GM21528 (cell line): ENCODE measurements at regions not wholly inside any gene's neighbourhood (a gene's known extent, or its start where the extent isn't known, plus 50 kb on each side); places are given as distances from the start of the nearest gene placed in this dataset.

Experiments used
- ATAC-seq: cut with Tn5 transposase; IDR thresholded peaks from one replicate; pipeline ENCODE4 v1.9.1; 2021; ENCODE audit warnings: mild to moderate bottlenecking, moderate library complexity; ENCODE audit not compliant: unreplicated experiment, low FRiP score

- no peak for ATAC-seq
Measured at GRCh38 chr5:164433106-164433870, 927.9 kb downstream of the MAT2B start.

GRCh38 chr5:164435576-164435975 is 930.2 kb downstream of the MAT2B start:
- ATAC-seq: no peak

- no peak for ATAC-seq
Measured at GRCh38 chr5:164439799-164440198, 934.4 kb downstream of the MAT2B start.

- ATAC-seq: no peak
Measured at GRCh38 chr5:164449460-164449859, 944.0 kb downstream of the MAT2B start.

GRCh38 chr5:164466033-164466432 is 960.6 kb downstream of the MAT2B start:
- ATAC-seq: no peak

- ATAC-seq: no peak
Measured at GRCh38 chr5:164470312-164470711, 964.9 kb downstream of the MAT2B start.

- ATAC-seq: no peak
Measured at GRCh38 chr5:164472165-164472564, 966.7 kb downstream of the MAT2B start.

GRCh38 chr5:164475339-164475977 is 970.0 kb downstream of the MAT2B start:
- ATAC-seq: no peak

GRCh38 chr5:164481270-164481669 is 975.9 kb downstream of the MAT2B start:
- no peak for ATAC-seq

GRCh38 chr5:164482351-164482750 is 976.9 kb downstream of the MAT2B start:
- ATAC-seq: no peak

GRCh38 chr5:164484948-164485347 is 979.5 kb downstream of the MAT2B start:
- ATAC-seq: no peak

GRCh38 chr5:164487939-164488338 is 982.5 kb downstream of the MAT2B start:
- no peak for ATAC-seq

- ATAC-seq: no peak
Measured at GRCh38 chr5:164497311-164498064, 992.1 kb downstream of the MAT2B start.

- no peak for ATAC-seq
Measured at GRCh38 chr5:164498438-164498837, 993.0 kb downstream of the MAT2B start.

GRCh38 chr5:164500856-164501255 is 995.4 kb downstream of the MAT2B start:
- no peak for ATAC-seq

- no peak for ATAC-seq
Measured at GRCh38 chr5:164501344-164501743, 995.9 kb downstream of the MAT2B start.

GRCh38 chr5:164504141-164504772 is 998.8 kb downstream of the MAT2B start:
- ATAC-seq: no peak

GRCh38 chr5:164505791-164506190 is 1000.4 kb downstream of the MAT2B start:
- ATAC-seq: no peak

- no peak for ATAC-seq
Measured at GRCh38 chr5:164518067-164518740, 1012.8 kb downstream of the MAT2B start.

- ATAC-seq: no peak
Measured at GRCh38 chr5:164518741-164519080, 1013.3 kb downstream of the MAT2B start.
